ENCODE measurements at regions not wholly inside any gene's neighbourhood (a gene's known extent, or its start where the extent isn't known, plus 50 kb on each side); places are given as distances from the start of the nearest gene placed in this dataset.

GRCh38 chr12:107597695-107598410 lies 87.7 kb upstream of the PWP1 start (continued):
- TF ChIP-seq REST (IDR thresholded peaks at IDR 0.05; ENCODE audit: unreplicated experiment) (no peak), JUNB (IDR thresholded peaks at IDR 0.05; ENCODE audit: unreplicated experiment) (no peak), POLR2AphosphoS5 (IDR thresholded peaks at IDR 0.05; ENCODE audit: low read depth) (no peak), EZH2phosphoT487 (IDR thresholded peaks at IDR 0.05; ENCODE audit: unreplicated experiment) (no peak), EZH2 (IDR thresholded peaks at IDR 0.05; ENCODE audit: low read depth, unreplicated experiment) (no peak)

DNA sequence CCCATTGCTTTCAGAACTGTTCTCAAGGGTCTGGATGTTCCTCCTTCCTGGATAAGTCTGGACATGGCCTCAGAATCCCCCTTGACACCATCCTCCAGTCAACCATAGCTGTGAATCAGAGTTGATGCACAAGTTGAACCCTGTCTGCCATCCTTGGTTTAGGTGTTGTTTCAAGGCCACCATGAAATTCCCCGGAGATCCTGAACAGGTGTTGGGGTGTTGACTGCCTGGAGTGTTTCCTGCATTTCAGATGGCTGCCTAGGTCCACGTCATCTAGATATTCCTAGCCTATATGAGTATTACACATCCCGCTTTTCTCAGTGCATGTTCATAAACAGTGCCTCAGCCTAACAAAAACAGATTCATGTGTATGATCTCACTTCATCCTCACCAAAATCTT lies 86.7 kb upstream of the PWP1 start:
- H4K20me1 ChIP-seq (replicated peaks; ENCODE audit: insufficient read depth), result no peaks in the 10 kb centered on the region; the same call in 1 of the 2 replicates
- no peak overlapping the region for H2AFZ ChIP-seq
- H3K27me3 ChIP-seq (ENCODE audit: insufficient read depth), result no peaks in the 10 kb centered on the region
- Mint-ChIP-seq H3K4me1 (no peaks in the 10 kb centered on the region), H3K36me3 (ENCODE audit: low read depth) (0 out of 3 replicates have a peak, but pooled peaks cover 3% of the 10 kb centered on the region), H3K4me3 (no peak overlapping the region), H3K27me3 (ENCODE audit: insufficient read depth, low read depth, poor library complexity) (peaks cover 4% of the 10 kb centered on the region), H3K9me3 (no peaks in the 10 kb centered on the region; the same call in 2 of the 3 replicates), H3K27ac (no peak overlapping the region)
- ATAC-seq (no peak), DNase-seq (ENCODE audit: low spot score) (no peak)
- no peaks in the 10 kb centered on the region for H3K36me3 ChIP-seq (ENCODE audit: insufficient read depth)
- no peak overlapping the region for H3K4me3 ChIP-seq
- H3F3A ChIP-seq (replicated peaks; ENCODE audit: low read depth), result no peaks in the 10 kb centered on the region
- no peak overlapping the region for H3K27ac ChIP-seq (ENCODE audit: low read depth)
- 0 out of 2 replicates have a peak, but pooled peaks cover 3% of the 10 kb centered on the region for H3K9me2 ChIP-seq (ENCODE audit: insufficient read depth)
- no peak overlapping the region for H3K4me2 ChIP-seq
- H3K79me2 ChIP-seq (replicated peaks; ENCODE audit: insufficient read depth), result no peaks in the 10 kb centered on the region
- no peaks in the 10 kb centered on the region for H3K4me1 ChIP-seq (ENCODE audit: insufficient read depth)
- TF ChIP-seq, protein P1, sequence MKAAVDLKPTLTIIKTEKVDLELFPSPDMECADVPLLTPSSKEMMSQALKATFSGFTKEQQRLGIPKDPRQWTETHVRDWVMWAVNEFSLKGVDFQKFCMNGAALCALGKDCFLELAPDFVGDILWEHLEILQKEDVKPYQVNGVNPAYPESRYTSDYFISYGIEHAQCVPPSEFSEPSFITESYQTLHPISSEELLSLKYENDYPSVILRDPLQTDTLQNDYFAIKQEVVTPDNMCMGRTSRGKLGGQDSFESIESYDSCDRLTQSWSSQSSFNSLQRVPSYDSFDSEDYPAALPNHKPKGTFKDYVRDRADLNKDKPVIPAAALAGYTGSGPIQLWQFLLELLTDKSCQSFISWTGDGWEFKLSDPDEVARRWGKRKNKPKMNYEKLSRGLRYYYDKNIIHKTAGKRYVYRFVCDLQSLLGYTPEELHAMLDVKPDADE (IDR thresholded peaks at IDR 0.05), result no peak
- TF ChIP-seq JUNB (IDR thresholded peaks at IDR 0.05; ENCODE audit: unreplicated experiment) (no peak), ZNF114 (CRISPR knock-in tag; IDR thresholded peaks at IDR 0.05) (no peak), ZNF331 (CRISPR knock-in tag; IDR thresholded peaks at IDR 0.05; ENCODE audit: low read depth) (no peak), EZH2 (IDR thresholded peaks at IDR 0.05; ENCODE audit: low read depth, unreplicated experiment) (no peak)

All from GM23338 (cell line).